Ramos (cell line): ENCODE measurements at regions not wholly inside any gene's neighbourhood (a gene's known extent, or its start where the extent isn't known, plus 50 kb on each side); places are given as distances from the start of the nearest gene placed in this dataset.

Source experiments
- in situ Hi-C: fragments of 300-500 bp; cut with MboI; formaldehyde crosslinking; loops from one replicate; pipeline ENCODE4 v1.14.3; 2022; ENCODE audit warnings: low sequenced_read_pairs; ENCODE audit not compliant: unreplicated experiment

- in situ Hi-C loops = no loop called here
These were observed 222.8 kb downstream of the FBXO15 start for GRCh38 chr18:73924836-73925235.

- in situ Hi-C loops = no loop called here
These were observed 223.3 kb downstream of the FBXO15 start for GRCh38 chr18:73924307-73924706.

- in situ Hi-C loops = no loop called here
These were observed 223.8 kb downstream of the FBXO15 start for GRCh38 chr18:73923866-73924265.

GRCh38 chr18:73920033-73920432, 227.6 kb downstream of the FBXO15 start:
- in situ Hi-C loops = no loop called here

GRCh38 chr18:73918816-73919215, 228.8 kb downstream of the FBXO15 start:
- in situ Hi-C loops = no loop called here

- in situ Hi-C loops = no loop called here
These were observed 230.6 kb downstream of the FBXO15 start for GRCh38 chr18:73917046-73917445.

- in situ Hi-C loops = no loop called here
These were observed 234.1 kb downstream of the FBXO15 start for GRCh38 chr18:73913505-73913904.

GRCh38 chr18:73908323-73908722, 239.3 kb downstream of the FBXO15 start:
- in situ Hi-C loops = no loop called here

- in situ Hi-C loops = no loop called here
These were observed 246.1 kb downstream of the FBXO15 start for GRCh38 chr18:73901566-73901965.

GRCh38 chr18:73901151-73901550, 246.5 kb downstream of the FBXO15 start:
- in situ Hi-C loops = no loop called here

- in situ Hi-C loops = no loop called here
These were observed 247.4 kb downstream of the FBXO15 start for GRCh38 chr18:73900106-73900835.

GRCh38 chr18:73897517-73897916, 250.1 kb downstream of the FBXO15 start:
- in situ Hi-C loops = no loop called here

- in situ Hi-C loops = no loop called here
These were observed 250.9 kb downstream of the FBXO15 start for GRCh38 chr18:73896685-73897084.

GRCh38 chr18:73895701-73896100, 251.9 kb downstream of the FBXO15 start:
- in situ Hi-C loops = no loop called here

GRCh38 chr18:73893880-73894279, 253.8 kb downstream of the FBXO15 start:
- in situ Hi-C loops = no loop called here

- in situ Hi-C loops = no loop called here
These were observed 255.8 kb downstream of the FBXO15 start for GRCh38 chr18:73891572-73892421.

GRCh38 chr18:73888565-73888964, 259.1 kb downstream of the FBXO15 start:
- in situ Hi-C loops = no loop called here

GRCh38 chr18:73887801-73888200, 259.8 kb downstream of the FBXO15 start:
- in situ Hi-C loops = no loop called here

GRCh38 chr18:73884868-73885267, 262.8 kb downstream of the FBXO15 start:
- in situ Hi-C loops = no loop called here

- in situ Hi-C loops = no loop called here
These were observed 266.2 kb downstream of the FBXO15 start for GRCh38 chr18:73881396-73881917.

GRCh38 chr18:73880387-73880786, 267.2 kb downstream of the FBXO15 start:
- in situ Hi-C loops = no loop called here
